Left lung (tissue), 4 donors: ENCODE measurements at regions not wholly inside any gene's neighbourhood (a gene's known extent, or its start where the extent isn't known, plus 50 kb on each side); places are given as distances from the start of the nearest gene placed in this dataset.
"Not testable (repeated sequence)": the region's sequence is repeated elsewhere in the genome, so short reads cannot be mapped to it uniquely, and the experiment has no call there.

Experiments used
- ATAC-seq: fragments of 200-7000 bp; cut with Tn5 transposase; one replicate; pipeline ENCODE4 v1.9.1; 2020; ENCODE audit warnings: moderate library complexity
- DNase-seq, 4 donors: peaks; one replicate each; pipeline ENCODE4 v3.0.0-alpha.2; 2013 to 2020
- H3K27ac ChIP-seq, 2 donors: fragments of 200-600 bp; sonication (generic) in 1 of 2; one replicate each; pipeline versions ENCODE4 v1.5.0 to v1.8.0; 2020 to 2021
- H3K27me3 ChIP-seq, 2 donors: fragments of 200-600 bp; sonication (generic) in 1 of 2; one replicate each; pipeline versions ENCODE4 v1.5.0 to v1.8.0; 2020 to 2021
- H3K36me3 ChIP-seq, 2 donors: fragments of 200-600 bp; sonication (generic) in 1 of 2; one replicate each; pipeline versions ENCODE4 v1.5.0 to v1.8.0; 2020 to 2021
- H3K4me1 ChIP-seq, 2 donors: fragments of 200-600 bp; one replicate each; pipeline ENCODE4 v1.8.0; 2021
- H3K4me3 ChIP-seq, 2 donors: fragments of 200-600 bp; sonication (generic) in 1 of 2; one replicate each; pipeline versions ENCODE4 v1.5.0 to v1.8.0; 2020 to 2021; ENCODE audit warnings: mild to moderate bottlenecking in 1 of 2
- H3K9me3 ChIP-seq, 2 donors: fragments of 200-600 bp; sonication (generic) in 1 of 2; one replicate each; pipeline versions ENCODE4 v1.5.0 to v1.8.0; 2020 to 2021
- intact Hi-C, 2 donors: fragments of 100-400 bp; cut with DNase I; formaldehyde crosslinking; loops; one replicate each; pipeline versions ENCODE4 v1.11.2 to v1.14.2; 2022
- TF ChIP-seq, protein P1 (sequence below), 2 donors: fragments of 200-600 bp; sonication (generic) in 1 of 2; IDR thresholded peaks; one replicate each; pipeline versions ENCODE4 v1.5.0 to v1.8.0; 2021; ENCODE audit warnings: antibody characterized with exemption in 2 of 2
- donor health status: DM: no; HTN: yes; CAD: no.
- donor health status: DM: no; HTN: no; CAD: no.

GRCh38 chr16:5220705-5221104 is 123.1 kb upstream of the EEF2KMT start:
- no peak overlapping the region for H3K27ac ChIP-seq
- no peaks in the 10 kb centered on the region for H3K4me1 ChIP-seq
- H3K9me3 ChIP-seq = no peaks in the 10 kb centered on the region
- DNase-seq (no peak), ATAC-seq (no peak)
- intact Hi-C loops = no loop called here
- no peaks in the 10 kb centered on the region for H3K36me3 ChIP-seq
- TF ChIP-seq, protein P1, sequence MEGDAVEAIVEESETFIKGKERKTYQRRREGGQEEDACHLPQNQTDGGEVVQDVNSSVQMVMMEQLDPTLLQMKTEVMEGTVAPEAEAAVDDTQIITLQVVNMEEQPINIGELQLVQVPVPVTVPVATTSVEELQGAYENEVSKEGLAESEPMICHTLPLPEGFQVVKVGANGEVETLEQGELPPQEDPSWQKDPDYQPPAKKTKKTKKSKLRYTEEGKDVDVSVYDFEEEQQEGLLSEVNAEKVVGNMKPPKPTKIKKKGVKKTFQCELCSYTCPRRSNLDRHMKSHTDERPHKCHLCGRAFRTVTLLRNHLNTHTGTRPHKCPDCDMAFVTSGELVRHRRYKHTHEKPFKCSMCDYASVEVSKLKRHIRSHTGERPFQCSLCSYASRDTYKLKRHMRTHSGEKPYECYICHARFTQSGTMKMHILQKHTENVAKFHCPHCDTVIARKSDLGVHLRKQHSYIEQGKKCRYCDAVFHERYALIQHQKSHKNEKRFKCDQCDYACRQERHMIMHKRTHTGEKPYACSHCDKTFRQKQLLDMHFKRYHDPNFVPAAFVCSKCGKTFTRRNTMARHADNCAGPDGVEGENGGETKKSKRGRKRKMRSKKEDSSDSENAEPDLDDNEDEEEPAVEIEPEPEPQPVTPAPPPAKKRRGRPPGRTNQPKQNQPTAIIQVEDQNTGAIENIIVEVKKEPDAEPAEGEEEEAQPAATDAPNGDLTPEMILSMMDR (IDR thresholded peaks at IDR 0.05) = no peak
- H3K4me3 ChIP-seq = no peak overlapping the region
- peaks cover 0 to 18% of the 10 kb centered on the region in 2 donors for H3K27me3 ChIP-seq

GRCh38 chr16:5216441-5217080 is 119.0 kb upstream of the EEF2KMT start:
- no peak overlapping the region for H3K4me3 ChIP-seq
- no peaks in the 10 kb centered on the region for H3K36me3 ChIP-seq
- ATAC-seq (no peak), DNase-seq (no peak)
- H3K4me1 ChIP-seq = no peaks in the 10 kb centered on the region
- peaks cover 0 to 18% of the 10 kb centered on the region in 2 donors for H3K27me3 ChIP-seq
- TF ChIP-seq, protein P1 (IDR thresholded peaks at IDR 0.05) = no peak
- H3K9me3 ChIP-seq = peaks cover 0 to 3% of the 10 kb centered on the region in 2 donors
- intact Hi-C loops = no loop called here
- no peak overlapping the region for H3K27ac ChIP-seq

GRCh38 chr16:5215901-5216300 is 118.3 kb upstream of the EEF2KMT start:
- Histone ChIP-seq H3K9me3 (peaks cover 0 to 3% of the 10 kb centered on the region in 2 donors), H3K36me3 (no peaks in the 10 kb centered on the region), H3K4me3 (no peak overlapping the region), H3K27ac (no peak overlapping the region), H3K4me1 (no peaks in the 10 kb centered on the region), H3K27me3 (peaks cover 0 to 18% of the 10 kb centered on the region in 2 donors)
- ATAC-seq (no peak), DNase-seq (peak in 1 of 4 donors; percentile 5)
- intact Hi-C loops = no loop called here
- TF ChIP-seq, protein P1 (IDR thresholded peaks at IDR 0.05) = no peak

DNA sequence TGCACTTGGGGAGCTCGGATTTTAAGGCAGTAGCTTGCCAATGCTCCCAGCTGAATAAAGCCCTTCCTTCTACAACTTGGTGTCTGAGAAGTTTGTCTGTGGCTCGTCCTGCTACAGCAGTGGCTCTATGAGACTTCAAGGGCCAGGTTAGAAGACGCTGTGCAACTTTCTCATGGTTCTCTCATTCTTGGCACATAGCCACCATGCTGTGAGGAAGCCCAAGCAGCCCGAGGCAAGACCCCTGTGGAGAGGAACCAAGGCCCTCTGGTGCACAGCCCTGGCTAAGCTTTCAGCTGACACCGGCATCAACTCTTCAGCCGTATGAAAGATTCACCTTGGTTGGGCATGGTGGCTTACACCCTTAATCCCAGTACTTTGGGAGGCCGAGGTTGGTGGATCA is 116.9 kb upstream of the EEF2KMT start:
- ATAC-seq = no peak
- no peak for DNase-seq
- Histone ChIP-seq H3K9me3 (peaks cover 0 to 3% of the 10 kb centered on the region in 2 donors), H3K36me3 (no peaks in the 10 kb centered on the region), H3K4me3 (no peak overlapping the region), H3K27ac (no peak overlapping the region), H3K4me1 (no peaks in the 10 kb centered on the region), H3K27me3 (peaks cover 0 to 18% of the 10 kb centered on the region in 2 donors)
- intact Hi-C loops = no loop called here
- TF ChIP-seq, protein P1 (IDR thresholded peaks at IDR 0.05) = no peak

GRCh38 chr16:5212501-5212900 is 114.9 kb upstream of the EEF2KMT start:
- intact Hi-C loops, H3K4me3 ChIP-seq, H3K27ac ChIP-seq, H3K36me3 ChIP-seq, ATAC-seq, H3K4me1 ChIP-seq, H3K9me3 ChIP-seq: not testable (repeated sequence)
- peak in 1 of 4 donors; percentile 8 for DNase-seq
- H3K27me3 ChIP-seq = peaks cover 0 to 18% of the 10 kb centered on the region in 2 donors

- H3K27ac ChIP-seq, ATAC-seq, H3K9me3 ChIP-seq, H3K4me1 ChIP-seq, H3K4me3 ChIP-seq, H3K36me3 ChIP-seq, DNase-seq, intact Hi-C loops, H3K27me3 ChIP-seq: not testable (repeated sequence)
Observed at GRCh38 chr16:5207862-5208498, 110.4 kb upstream of the EEF2KMT start.
